Stimulated activated naive CD8-positive, alpha-beta T cell treated with anti-CD3 and anti-CD28 coated beads, Interleukin-15, Interleukin-2, amounts not matched to agents 100 U/mL and 50 U/mL, for 24 hours (primary cell): ENCODE measurements at regions not wholly inside any gene's neighbourhood (a gene's known extent, or its start where the extent isn't known, plus 50 kb on each side); places are given as distances from the start of the nearest gene placed in this dataset.

Source experiments
- ATAC-seq: fragments of 150-1000 bp; cut with Tn5 transposase; one replicate; pipeline ENCODE4 v1.10.0; 2021
- DNase-seq: peaks from one replicate; pipeline ENCODE4 v3.0.0; 2021

GRCh38 chr6:41996997-41997396 is 53.3 kb upstream of the TAF8 start:
- peak; percentile 70 for ATAC-seq
- no peak for DNase-seq

DNA sequence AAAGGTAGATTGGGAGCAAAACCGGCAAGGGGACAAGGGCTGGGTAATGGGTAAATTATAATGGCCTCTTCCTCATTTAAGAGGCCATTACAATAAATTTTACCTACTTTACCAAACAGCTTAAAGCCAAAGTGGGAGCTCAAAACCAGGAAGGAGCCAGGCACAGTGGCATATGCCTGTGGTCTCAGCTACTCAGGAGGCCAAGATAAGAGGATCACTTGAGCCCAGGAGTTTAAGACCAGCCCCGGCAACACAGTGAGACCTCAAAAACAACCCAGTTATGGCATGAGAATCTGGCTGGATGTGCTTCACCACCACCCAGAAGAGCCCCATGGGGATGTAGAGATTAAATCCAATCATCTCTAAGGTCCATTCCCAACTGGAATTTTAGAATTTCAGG is 52.9 kb upstream of the TAF8 start:
- ATAC-seq (no peak), DNase-seq (no peak)
